ENCODE measurements at regions not wholly inside any gene's neighbourhood (a gene's known extent, or its start where the extent isn't known, plus 50 kb on each side); places are given as distances from the start of the nearest gene placed in this dataset.

GRCh38 chr17:5715478-5715877, 131.2 kb upstream of the NLRP1 start:
- no peak for TF ChIP-seq BHLHE40 (IDR thresholded peaks at IDR 0.05; ENCODE audit: low read depth, low read length)
- TF ChIP-seq, protein P1, sequence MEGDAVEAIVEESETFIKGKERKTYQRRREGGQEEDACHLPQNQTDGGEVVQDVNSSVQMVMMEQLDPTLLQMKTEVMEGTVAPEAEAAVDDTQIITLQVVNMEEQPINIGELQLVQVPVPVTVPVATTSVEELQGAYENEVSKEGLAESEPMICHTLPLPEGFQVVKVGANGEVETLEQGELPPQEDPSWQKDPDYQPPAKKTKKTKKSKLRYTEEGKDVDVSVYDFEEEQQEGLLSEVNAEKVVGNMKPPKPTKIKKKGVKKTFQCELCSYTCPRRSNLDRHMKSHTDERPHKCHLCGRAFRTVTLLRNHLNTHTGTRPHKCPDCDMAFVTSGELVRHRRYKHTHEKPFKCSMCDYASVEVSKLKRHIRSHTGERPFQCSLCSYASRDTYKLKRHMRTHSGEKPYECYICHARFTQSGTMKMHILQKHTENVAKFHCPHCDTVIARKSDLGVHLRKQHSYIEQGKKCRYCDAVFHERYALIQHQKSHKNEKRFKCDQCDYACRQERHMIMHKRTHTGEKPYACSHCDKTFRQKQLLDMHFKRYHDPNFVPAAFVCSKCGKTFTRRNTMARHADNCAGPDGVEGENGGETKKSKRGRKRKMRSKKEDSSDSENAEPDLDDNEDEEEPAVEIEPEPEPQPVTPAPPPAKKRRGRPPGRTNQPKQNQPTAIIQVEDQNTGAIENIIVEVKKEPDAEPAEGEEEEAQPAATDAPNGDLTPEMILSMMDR (conservative IDR thresholded peaks at IDR 0.05; ENCODE audit: low read depth, low read length): no peak
- TF ChIP-seq POLR2A (IDR thresholded peaks at IDR 0.05; ENCODE audit: low read depth, low read length): no peak
- no peak for TF ChIP-seq SMC3 (IDR thresholded peaks at IDR 0.05; ENCODE audit: low read depth, low read length)
- no peak for TF ChIP-seq RAD21 (IDR thresholded peaks at IDR 0.05; ENCODE audit: low read length)
